Loucy (cell line): ENCODE measurements at regions not wholly inside any gene's neighbourhood (a gene's known extent, or its start where the extent isn't known, plus 50 kb on each side); places are given as distances from the start of the nearest gene placed in this dataset.

Experiments
- H2AFZ ChIP-seq: fragments of 200-600 bp; sonication (generic); 2 replicates; pipeline ENCODE4 v1.6.0; 2016; ENCODE audit warnings: antibody characterized with exemption, mild to moderate bottlenecking, low read length, moderate library complexity
- H3F3A ChIP-seq: fragments of 200-600 bp; 2 replicates; pipeline ENCODE4 v1.6.0; 2016; ENCODE audit warnings: antibody characterized with exemption, low read depth, mild to moderate bottlenecking
- H3K27me3 ChIP-seq: fragments of 200-600 bp; sonication (generic); 2 replicates; pipeline ENCODE4 v1.6.1; 2014; ENCODE audit warnings: low read length, mild to moderate bottlenecking; ENCODE audit not compliant: insufficient read depth, poor library complexity, severe bottlenecking
- H3K36me3 ChIP-seq: fragments of 200-600 bp; sonication (generic); 2 replicates; pipeline ENCODE4 v1.6.1; 2016; ENCODE audit warnings: low read length; ENCODE audit not compliant: insufficient read depth
- H3K4me1 ChIP-seq: fragments of 200-600 bp; sonication (generic); 2 replicates; pipeline ENCODE4 v1.5.1; 2014; ENCODE audit warnings: low read length, mild to moderate bottlenecking; ENCODE audit not compliant: insufficient read depth, poor library complexity, severe bottlenecking
- H3K4me2 ChIP-seq: fragments of 200-600 bp; sonication (generic); 2 replicates; pipeline ENCODE4 v1.6.0; 2014; ENCODE audit warnings: antibody characterized with exemption, low read length, low read depth, mild to moderate bottlenecking; ENCODE audit not compliant: poor library complexity, severe bottlenecking
- H3K4me3 ChIP-seq: fragments of 200-600 bp; sonication (generic); 2 replicates; pipeline ENCODE4 v1.5.1; 2014; ENCODE audit warnings: low read length, mild to moderate bottlenecking, mixed read lengths; ENCODE audit not compliant: poor library complexity, severe bottlenecking
- H3K79me2 ChIP-seq: fragments of 200-600 bp; sonication (generic); 2 replicates; pipeline ENCODE4 v1.6.1; 2014; ENCODE audit warnings: low read length; ENCODE audit not compliant: insufficient read depth
- H3K9ac ChIP-seq: fragments of 200-600 bp; sonication (generic); 2 replicates; pipeline ENCODE4 v1.6.0; 2014; ENCODE audit warnings: mild to moderate bottlenecking, low read depth, low read length, moderate library complexity; ENCODE audit not compliant: poor library complexity, severe bottlenecking
- H3K9me2 ChIP-seq: fragments of 200-600 bp; sonication (generic); replicated peaks from 2 replicates; pipeline ENCODE4 v1.6.1; 2016; ENCODE audit warnings: low read depth, low read length, mixed read lengths
- H3K9me3 ChIP-seq: fragments of 200-600 bp; sonication (generic); 2 replicates; pipeline ENCODE4 v1.6.1; 2014; ENCODE audit warnings: mild to moderate bottlenecking, antibody characterized with exemption, low read length, low read depth; ENCODE audit not compliant: insufficient read depth
- H4K20me1 ChIP-seq: fragments of 200-600 bp; sonication (generic); 2 replicates; pipeline ENCODE4 v1.6.0; 2014; ENCODE audit warnings: antibody characterized with exemption, low read length, mild to moderate bottlenecking; ENCODE audit not compliant: insufficient read depth, poor library complexity, severe bottlenecking
- CTCF ChIP-seq: fragments of 200-600 bp; sonication (generic); conservative IDR thresholded peaks from 2 replicates; pipeline ENCODE4 v1.5.1; 2014; ENCODE audit warnings: mild to moderate bottlenecking, antibody characterized with exemption, low read length
- EZH2phosphoT487 ChIP-seq: fragments of 200-600 bp; IDR thresholded peaks from 2 replicates; pipeline ENCODE4 v1.6.1; 2018; ENCODE audit warnings: antibody characterized with exemption, mild to moderate bottlenecking, moderate library complexity, borderline replicate concordance

GRCh38 chr2:66813976-66814375 is 379.1 kb downstream of the MEIS1 start:
- H2AFZ ChIP-seq, result no peak overlapping the region
- H4K20me1 ChIP-seq, result no peaks in the 10 kb centered on the region
- H3K4me1 ChIP-seq, result no peaks in the 10 kb centered on the region
- no peak overlapping the region for H3K9ac ChIP-seq
- H3K4me3 ChIP-seq, result no peak overlapping the region
- H3K9me3 ChIP-seq, result 0 out of 2 replicates have a peak, but pooled peaks cover 5% of the 10 kb centered on the region
- TF ChIP-seq CTCF (no peak), EZH2phosphoT487 (no peak)
- no peaks in the 10 kb centered on the region for H3F3A ChIP-seq
- no peaks in the 10 kb centered on the region for H3K79me2 ChIP-seq
- no peak overlapping the region for H3K4me2 ChIP-seq
- no peaks in the 10 kb centered on the region for H3K9me2 ChIP-seq
- no peaks in the 10 kb centered on the region for H3K36me3 ChIP-seq
- H3K27me3 ChIP-seq, result no peaks in the 10 kb centered on the region

GRCh38 chr2:66814916-66815315 is 380.0 kb downstream of the MEIS1 start:
- Histone ChIP-seq H2AFZ (no peak overlapping the region), H3K4me2 (no peak overlapping the region), H3K4me3 (no peak overlapping the region), H3K79me2 (no peaks in the 10 kb centered on the region), H3K9ac (no peak overlapping the region), H3K36me3 (no peaks in the 10 kb centered on the region), H3K9me3 (0 out of 2 replicates have a peak, but pooled peaks cover 5% of the 10 kb centered on the region), H3K27me3 (no peaks in the 10 kb centered on the region), H3K4me1 (no peaks in the 10 kb centered on the region), H4K20me1 (no peaks in the 10 kb centered on the region), H3K9me2 (no peaks in the 10 kb centered on the region), H3F3A (no peaks in the 10 kb centered on the region)
- no peak for TF ChIP-seq CTCF
- TF ChIP-seq EZH2phosphoT487, result no peak

GRCh38 chr2:66815886-66816285 is 381.0 kb downstream of the MEIS1 start:
- no peak overlapping the region for H3K4me3 ChIP-seq
- no peaks in the 10 kb centered on the region for H3K27me3 ChIP-seq
- no peak overlapping the region for H2AFZ ChIP-seq
- H3K4me1 ChIP-seq, result no peaks in the 10 kb centered on the region
- H3K4me2 ChIP-seq, result no peak overlapping the region
- H3F3A ChIP-seq, result no peaks in the 10 kb centered on the region
- no peaks in the 10 kb centered on the region for H3K9me2 ChIP-seq
- 0 out of 2 replicates have a peak, but pooled peaks cover 5% of the 10 kb centered on the region for H3K9me3 ChIP-seq
- H4K20me1 ChIP-seq, result no peaks in the 10 kb centered on the region
- H3K36me3 ChIP-seq, result no peaks in the 10 kb centered on the region
- no peak overlapping the region for H3K9ac ChIP-seq
- H3K79me2 ChIP-seq, result no peaks in the 10 kb centered on the region
- TF ChIP-seq CTCF (no peak), EZH2phosphoT487 (no peak)
